ENCODE measurements at regions not wholly inside any gene's neighbourhood (a gene's known extent, or its start where the extent isn't known, plus 50 kb on each side); places are given as distances from the start of the nearest gene placed in this dataset.
"Not testable (repeated sequence)": the region's sequence is repeated elsewhere in the genome, so short reads cannot be mapped to it uniquely, and the experiment has no call there.

GRCh38 chr4:22631167-22631566, 61.6 kb upstream of the GBA3 start:
- not testable (repeated sequence) for DNase-seq

DNA sequence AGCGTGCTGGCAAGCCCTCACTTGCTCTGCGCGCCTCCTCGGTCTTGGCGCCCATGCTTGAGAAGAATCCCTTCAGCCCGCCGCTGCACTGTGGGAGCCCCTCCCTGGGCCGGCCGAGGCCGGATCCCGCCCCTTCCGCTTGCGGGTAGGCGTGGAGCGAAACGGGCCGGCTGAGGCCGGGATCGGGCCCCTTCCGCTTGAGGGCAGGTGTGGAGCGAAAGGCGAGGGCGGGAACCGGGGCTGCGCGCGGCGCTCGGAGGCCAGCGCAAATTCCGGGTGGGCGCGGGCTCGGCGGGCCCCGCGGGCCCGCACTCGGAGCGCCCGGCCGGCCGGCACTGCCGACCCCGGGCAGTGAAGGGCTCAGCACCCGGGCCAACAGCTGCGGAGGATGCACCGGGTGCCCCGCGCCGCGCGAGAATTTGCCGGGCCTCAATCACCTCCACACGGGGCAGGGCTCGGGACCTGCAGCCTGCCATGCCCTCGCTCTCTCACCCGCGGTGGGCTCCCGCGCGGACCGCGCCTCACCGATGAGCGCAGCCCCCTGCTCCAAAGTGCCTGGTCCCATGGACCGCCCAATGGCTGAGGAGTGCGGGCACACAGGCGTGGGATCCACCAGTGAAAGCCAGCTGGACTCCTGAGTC, 58.1 kb upstream of the GBA3 start:
- no peak for DNase-seq

DNA sequence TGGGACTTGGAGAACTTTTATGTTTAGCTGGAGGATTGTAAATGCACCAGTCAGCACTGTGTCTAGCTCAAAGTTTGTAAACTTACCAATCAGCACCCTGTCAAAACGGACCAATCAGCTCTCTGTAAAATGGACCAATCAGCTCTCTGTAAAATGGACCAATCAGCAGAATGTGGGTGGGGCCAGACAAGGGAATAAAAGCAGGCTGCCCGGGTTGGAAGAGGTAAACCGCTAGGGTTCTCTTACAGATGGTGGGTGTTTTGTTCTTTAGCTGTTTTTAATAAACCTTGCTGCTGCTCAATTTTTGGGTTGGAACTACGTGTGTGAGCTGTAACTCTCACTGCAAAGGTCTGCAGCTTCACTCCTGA, 57.6 kb upstream of the GBA3 start:
- DNase-seq = not testable (repeated sequence)

DNA sequence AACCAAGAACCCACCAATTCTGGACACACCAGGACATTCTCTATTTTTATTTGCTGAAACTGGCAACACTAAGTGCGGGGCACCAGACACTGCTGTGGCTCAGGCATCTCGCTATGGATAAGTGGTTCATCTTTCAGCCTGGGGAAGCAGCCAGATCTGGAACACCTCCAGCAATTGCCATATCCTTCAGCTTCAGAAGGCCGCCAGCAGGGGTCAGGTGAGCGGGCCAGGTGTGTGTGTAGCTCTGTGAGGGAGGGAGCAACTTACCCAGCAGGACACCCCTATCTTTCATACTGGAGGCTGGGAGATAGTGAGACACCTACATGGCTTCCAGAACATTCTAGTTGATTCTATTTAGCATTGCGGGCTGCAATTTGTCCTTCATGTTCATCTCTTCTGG, 57.0 kb upstream of the GBA3 start:
- DNase-seq = no peak

- DNase-seq = no peak
Measured at GRCh38 chr4:22637306-22637705, 55.4 kb upstream of the GBA3 start.

All from hematopoietic multipotent progenitor cell treated with erythropoietin and hydrocortisone succinate and interleukin-3 and kit ligand, for 8 days (in vitro differentiated cells).